ENCODE measurements at regions not wholly inside any gene's neighbourhood (a gene's known extent, or its start where the extent isn't known, plus 50 kb on each side); places are given as distances from the start of the nearest gene placed in this dataset.

GRCh38 chr1:83756984-83757717 lies 241.8 kb downstream of the TTLL7 start:
- DNase-seq (ENCODE audit: low read depth), result no peak
- TF ChIP-seq CTCF (IDR thresholded peaks at IDR 0.05; ENCODE audit: insufficient read depth, low read depth, low read length, missing control alignments), result no peak

GRCh38 chr1:83751602-83752001 lies 247.3 kb downstream of the TTLL7 start:
- TF ChIP-seq CTCF (IDR thresholded peaks at IDR 0.05; ENCODE audit: insufficient read depth, low read depth, low read length, missing control alignments), result no peak
- no peak for DNase-seq (ENCODE audit: low read depth)
- H3K4me3 ChIP-seq (ENCODE audit: low read length), result no peak overlapping the region

More at GRCh38 chr1:83756984-83757717, 241.8 kb downstream of the TTLL7 start:
- no peak overlapping the region for H3K4me3 ChIP-seq (ENCODE audit: low read length)

- no peak for DNase-seq (ENCODE audit: low read depth)
- no peak overlapping the region for H3K4me3 ChIP-seq (ENCODE audit: low read length)
- TF ChIP-seq CTCF (IDR thresholded peaks at IDR 0.05; ENCODE audit: insufficient read depth, low read depth, low read length, missing control alignments), result no peak
Measured at GRCh38 chr1:83750201-83750600, 248.7 kb downstream of the TTLL7 start.

GRCh38 chr1:83747853-83748482 lies 251.0 kb downstream of the TTLL7 start:
- no peak for TF ChIP-seq CTCF (IDR thresholded peaks at IDR 0.05; ENCODE audit: insufficient read depth, low read depth, low read length, missing control alignments)
- H3K4me3 ChIP-seq (ENCODE audit: low read length), result no peak overlapping the region
- no peak for DNase-seq (ENCODE audit: low read depth)

GRCh38 chr1:83746234-83746633 lies 252.7 kb downstream of the TTLL7 start:
- no peak for DNase-seq (ENCODE audit: low read depth)
- no peak overlapping the region for H3K4me3 ChIP-seq (ENCODE audit: low read length)
- TF ChIP-seq CTCF (IDR thresholded peaks at IDR 0.05; ENCODE audit: insufficient read depth, low read depth, low read length, missing control alignments), result no peak

- no peak for TF ChIP-seq CTCF (IDR thresholded peaks at IDR 0.05; ENCODE audit: insufficient read depth, low read depth, low read length, missing control alignments)
- H3K4me3 ChIP-seq (ENCODE audit: low read length), result no peak overlapping the region
- DNase-seq (ENCODE audit: low read depth), result no peak
Measured at GRCh38 chr1:83742446-83742845, 256.5 kb downstream of the TTLL7 start.
